ENCODE measurements at regions not wholly inside any gene's neighbourhood (a gene's known extent, or its start where the extent isn't known, plus 50 kb on each side); places are given as distances from the start of the nearest gene placed in this dataset.

GRCh38 chr7:89761173-89761572 lies 393.1 kb upstream of the STEAP1 start:
- TF ChIP-seq POLR2AphosphoS5 (IDR thresholded peaks at IDR 0.05) (no peak), CTCF (IDR thresholded peaks at IDR 0.05) (no peak), POLR2A (IDR thresholded peaks at IDR 0.05) (no peak)
- no peaks in the 10 kb centered on the region for H3K36me3 ChIP-seq
- intact Hi-C loops (cut with DNase I), result no loop called here
- H3K4me1 ChIP-seq (replicated peaks), result no peaks in the 10 kb centered on the region
- no peak overlapping the region for H3K4me3 ChIP-seq
- no peaks in the 10 kb centered on the region for H3K9me3 ChIP-seq
- no peaks in the 10 kb centered on the region for H3K27me3 ChIP-seq (replicated peaks; ENCODE audit: insufficient read depth)
- no peak for DNase-seq (ENCODE audit: low spot score)
- 100% methylated on average over 1 of the region's 1 CpG for WGBS
- no peak overlapping the region for H3K27ac ChIP-seq

GRCh38 chr7:89770161-89770560 lies 384.1 kb upstream of the STEAP1 start:
- H3K27me3 ChIP-seq (replicated peaks; ENCODE audit: insufficient read depth), result no peaks in the 10 kb centered on the region
- H3K27ac ChIP-seq, result no peak overlapping the region
- no peaks in the 10 kb centered on the region for H3K4me1 ChIP-seq (replicated peaks)
- no peak overlapping the region for H3K4me3 ChIP-seq
- DNase-seq (ENCODE audit: low spot score), result no peak
- WGBS, result 85% methylated on average over 4 of the region's 4 CpGs
- intact Hi-C loops (cut with DNase I), result no loop called here
- H3K9me3 ChIP-seq, result no peaks in the 10 kb centered on the region
- H3K36me3 ChIP-seq, result no peaks in the 10 kb centered on the region
- TF ChIP-seq CTCF (IDR thresholded peaks at IDR 0.05), result no peak
- no peak for TF ChIP-seq POLR2A (IDR thresholded peaks at IDR 0.05)

GRCh38 chr7:89771003-89771636 lies 383.1 kb upstream of the STEAP1 start:
- no peak overlapping the region for H3K27ac ChIP-seq
- TF ChIP-seq CTCF (IDR thresholded peaks at IDR 0.05) (peak in 1 of 4 experiments; percentile 28), POLR2AphosphoS5 (IDR thresholded peaks at IDR 0.05) (no peak)
- H3K4me3 ChIP-seq, result no peak overlapping the region
- no peaks in the 10 kb centered on the region for H3K9me3 ChIP-seq
- WGBS, result 46% methylated on average over 3 of the region's 3 CpGs
- H3K36me3 ChIP-seq, result no peaks in the 10 kb centered on the region
- H3K4me1 ChIP-seq (replicated peaks), result no peaks in the 10 kb centered on the region
- intact Hi-C loops (cut with DNase I), result no loop called here
- DNase-seq (ENCODE audit: low spot score), result no peak
- no peaks in the 10 kb centered on the region for H3K27me3 ChIP-seq (replicated peaks; ENCODE audit: insufficient read depth)

- no peaks in the 10 kb centered on the region for H3K9me3 ChIP-seq
- TF ChIP-seq POLR2AphosphoS5 (IDR thresholded peaks at IDR 0.05) (no peak), POLR2A (IDR thresholded peaks at IDR 0.05) (no peak), CTCF (IDR thresholded peaks at IDR 0.05) (no peak)
- H3K36me3 ChIP-seq, result no peaks in the 10 kb centered on the region
- intact Hi-C loops (cut with DNase I), result no loop called here
- H3K27me3 ChIP-seq (replicated peaks; ENCODE audit: insufficient read depth), result no peaks in the 10 kb centered on the region
- no peaks in the 10 kb centered on the region for H3K4me1 ChIP-seq (replicated peaks)
- H3K4me3 ChIP-seq, result no peak overlapping the region
- DNase-seq (ENCODE audit: low spot score), result no peak
- H3K27ac ChIP-seq, result no peak overlapping the region
- WGBS, result 24% methylated on average over 1 of the region's 1 CpG
Observed at GRCh38 chr7:89772276-89772675, 382.0 kb upstream of the STEAP1 start.

GRCh38 chr7:89773611-89774010 lies 380.7 kb upstream of the STEAP1 start:
- intact Hi-C loops (cut with DNase I), result no loop called here
- Histone ChIP-seq H3K4me3 (no peak overlapping the region), H3K27ac (no peak overlapping the region), H3K36me3 (no peaks in the 10 kb centered on the region), H3K4me1 (replicated peaks) (no peaks in the 10 kb centered on the region), H3K27me3 (replicated peaks; ENCODE audit: insufficient read depth) (no peaks in the 10 kb centered on the region), H3K9me3 (no peaks in the 10 kb centered on the region)
- DNase-seq (ENCODE audit: low spot score), result no peak
- WGBS, result 87% methylated on average over 2 of the region's 2 CpGs
- TF ChIP-seq CTCF (IDR thresholded peaks at IDR 0.05), result no peak
- TF ChIP-seq POLR2A (IDR thresholded peaks at IDR 0.05), result no peak
- no peak for TF ChIP-seq POLR2AphosphoS5 (IDR thresholded peaks at IDR 0.05)

Measured in prostate gland (tissue), 2 donors.